ENCODE measurements at regions not wholly inside any gene's neighbourhood (a gene's known extent, or its start where the extent isn't known, plus 50 kb on each side); places are given as distances from the start of the nearest gene placed in this dataset.

DNA sequence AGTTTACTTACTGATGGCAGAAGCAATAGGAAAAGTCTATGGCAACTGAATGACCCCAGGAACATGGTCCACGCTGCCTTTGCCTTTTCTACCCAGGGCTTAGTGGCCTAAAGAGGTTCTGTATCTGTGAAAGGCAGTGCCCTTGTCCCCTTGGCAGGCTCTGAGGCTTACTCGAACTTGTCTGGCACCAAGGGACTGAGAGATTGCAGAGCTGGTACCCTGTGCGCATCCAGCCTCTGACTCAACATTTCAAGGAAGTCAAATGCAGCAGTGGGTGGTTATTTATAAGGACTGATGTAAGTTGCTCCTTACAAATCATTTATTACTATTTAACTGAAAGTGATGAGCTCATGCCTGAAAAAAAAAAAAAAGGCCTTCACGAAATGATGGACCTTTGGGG lies 299.9 kb upstream of the MYOCD start:
- TF ChIP-seq, protein P1, sequence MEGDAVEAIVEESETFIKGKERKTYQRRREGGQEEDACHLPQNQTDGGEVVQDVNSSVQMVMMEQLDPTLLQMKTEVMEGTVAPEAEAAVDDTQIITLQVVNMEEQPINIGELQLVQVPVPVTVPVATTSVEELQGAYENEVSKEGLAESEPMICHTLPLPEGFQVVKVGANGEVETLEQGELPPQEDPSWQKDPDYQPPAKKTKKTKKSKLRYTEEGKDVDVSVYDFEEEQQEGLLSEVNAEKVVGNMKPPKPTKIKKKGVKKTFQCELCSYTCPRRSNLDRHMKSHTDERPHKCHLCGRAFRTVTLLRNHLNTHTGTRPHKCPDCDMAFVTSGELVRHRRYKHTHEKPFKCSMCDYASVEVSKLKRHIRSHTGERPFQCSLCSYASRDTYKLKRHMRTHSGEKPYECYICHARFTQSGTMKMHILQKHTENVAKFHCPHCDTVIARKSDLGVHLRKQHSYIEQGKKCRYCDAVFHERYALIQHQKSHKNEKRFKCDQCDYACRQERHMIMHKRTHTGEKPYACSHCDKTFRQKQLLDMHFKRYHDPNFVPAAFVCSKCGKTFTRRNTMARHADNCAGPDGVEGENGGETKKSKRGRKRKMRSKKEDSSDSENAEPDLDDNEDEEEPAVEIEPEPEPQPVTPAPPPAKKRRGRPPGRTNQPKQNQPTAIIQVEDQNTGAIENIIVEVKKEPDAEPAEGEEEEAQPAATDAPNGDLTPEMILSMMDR (IDR thresholded peaks at IDR 0.05): no peak
- TF ChIP-seq POLR2A (IDR thresholded peaks at IDR 0.05): no peak
